Thyroid gland (tissue), 4 donors: ENCODE measurements at regions not wholly inside any gene's neighbourhood (a gene's known extent, or its start where the extent isn't known, plus 50 kb on each side); places are given as distances from the start of the nearest gene placed in this dataset.

Experiments
- POLR2A ChIP-seq, 2 donors: fragments of 450-650 bp; IDR thresholded peaks; one replicate each; pipeline ENCODE4 v1.6.1; 2017; ENCODE audit warnings: antibody characterized with exemption in 2 of 2, mild to moderate bottlenecking in 2 of 2, moderate library complexity in 1 of 2
- TF ChIP-seq, protein P1 (sequence below), 6 experiments: fragments of 200-600 bp in 3 of 6; fragments of 450-650 bp in 3 of 6; sonication (generic) in 3 of 6; IDR thresholded peaks; one replicate each; pipeline ENCODE4 v1.5.1; 2016 to 2019; ENCODE audit warnings: antibody characterized with exemption in 6 of 6, mild to moderate bottlenecking in 2 of 6, inconsistent platforms in 1 of 6, moderate library complexity in 1 of 6

DNA sequence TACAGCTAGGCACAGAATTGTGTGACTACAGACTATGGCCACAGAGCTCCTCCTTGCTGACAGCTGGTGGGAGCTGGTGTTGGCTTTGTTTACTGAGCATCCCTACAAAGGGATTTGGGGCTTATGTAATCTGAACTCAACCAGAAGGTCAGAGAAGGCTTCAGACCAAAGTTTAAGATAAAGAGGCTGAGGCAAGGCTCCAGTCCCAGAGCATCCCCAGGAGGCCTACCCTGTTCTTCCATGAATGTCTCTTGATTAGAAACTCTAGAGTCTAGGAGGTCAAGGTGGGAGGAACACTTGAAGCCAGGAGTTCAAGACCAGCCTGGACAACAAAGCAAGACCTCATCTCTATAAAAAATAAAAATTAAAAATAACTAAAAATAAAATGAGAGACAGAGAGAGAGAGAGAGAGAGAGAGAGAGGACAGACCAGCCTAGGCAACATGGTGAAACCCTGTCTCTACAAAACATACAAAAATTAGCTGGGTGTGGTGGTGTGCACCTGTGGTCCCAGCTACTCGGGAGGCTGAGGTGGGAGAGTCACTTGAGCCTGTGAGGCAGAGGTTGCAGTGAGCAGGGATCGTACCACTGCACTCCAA lies 125.5 kb upstream of the SERPIND1 start:
- TF ChIP-seq, protein P1, sequence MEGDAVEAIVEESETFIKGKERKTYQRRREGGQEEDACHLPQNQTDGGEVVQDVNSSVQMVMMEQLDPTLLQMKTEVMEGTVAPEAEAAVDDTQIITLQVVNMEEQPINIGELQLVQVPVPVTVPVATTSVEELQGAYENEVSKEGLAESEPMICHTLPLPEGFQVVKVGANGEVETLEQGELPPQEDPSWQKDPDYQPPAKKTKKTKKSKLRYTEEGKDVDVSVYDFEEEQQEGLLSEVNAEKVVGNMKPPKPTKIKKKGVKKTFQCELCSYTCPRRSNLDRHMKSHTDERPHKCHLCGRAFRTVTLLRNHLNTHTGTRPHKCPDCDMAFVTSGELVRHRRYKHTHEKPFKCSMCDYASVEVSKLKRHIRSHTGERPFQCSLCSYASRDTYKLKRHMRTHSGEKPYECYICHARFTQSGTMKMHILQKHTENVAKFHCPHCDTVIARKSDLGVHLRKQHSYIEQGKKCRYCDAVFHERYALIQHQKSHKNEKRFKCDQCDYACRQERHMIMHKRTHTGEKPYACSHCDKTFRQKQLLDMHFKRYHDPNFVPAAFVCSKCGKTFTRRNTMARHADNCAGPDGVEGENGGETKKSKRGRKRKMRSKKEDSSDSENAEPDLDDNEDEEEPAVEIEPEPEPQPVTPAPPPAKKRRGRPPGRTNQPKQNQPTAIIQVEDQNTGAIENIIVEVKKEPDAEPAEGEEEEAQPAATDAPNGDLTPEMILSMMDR (IDR thresholded peaks at IDR 0.05) = no peak
- TF ChIP-seq POLR2A (IDR thresholded peaks at IDR 0.05) = no peak
